SK-N-SH (cell line): ENCODE measurements at regions not wholly inside any gene's neighbourhood (a gene's known extent, or its start where the extent isn't known, plus 50 kb on each side); places are given as distances from the start of the nearest gene placed in this dataset.

ENCODE experiments used
- CTCF ChIP-seq: fragments of 200-600 bp; sonication (generic); IDR thresholded peaks from 2 replicates; pipeline ENCODE4 v1.6.1; 2017; ENCODE audit warnings: antibody characterized with exemption, mild to moderate bottlenecking, moderate library complexity
- FOXJ3 ChIP-seq: sonication (generic); formaldehyde crosslinking; IDR thresholded peaks from 2 replicates; pipeline ENCODE4 v1.5.1; 2020; ENCODE audit warnings: mild to moderate bottlenecking, missing genetic modification reagents
- FOXM1 ChIP-seq: IDR thresholded peaks from 2 replicates; pipeline ENCODE4 v1.4.0; 2012; ENCODE audit warnings: low read depth, mild to moderate bottlenecking
- POLR2AphosphoS5 ChIP-seq: IDR thresholded peaks from 2 replicates; pipeline ENCODE4 v1.6.1; 2012; ENCODE audit warnings: low read depth, low read length
- TAF1 ChIP-seq: IDR thresholded peaks from 2 replicates; pipeline ENCODE4 v1.6.1; 2012; ENCODE audit warnings: low read depth, mild to moderate bottlenecking, low read length, moderate library complexity, borderline replicate concordance

GRCh38 chr2:12934146-12934756 is 217.5 kb downstream of the TRIB2 start:
- TF ChIP-seq CTCF (no peak), POLR2AphosphoS5 (no peak), FOXM1 (no peak), TAF1 (no peak), FOXJ3 (CRISPR knock-in tag) (no peak)
